ENCODE measurements at regions not wholly inside any gene's neighbourhood (a gene's known extent, or its start where the extent isn't known, plus 50 kb on each side); places are given as distances from the start of the nearest gene placed in this dataset.

- no peak for DNase-seq
Observed at GRCh38 chr1:244157731-244158438, 106.8 kb downstream of the ZBTB18 start.

DNA sequence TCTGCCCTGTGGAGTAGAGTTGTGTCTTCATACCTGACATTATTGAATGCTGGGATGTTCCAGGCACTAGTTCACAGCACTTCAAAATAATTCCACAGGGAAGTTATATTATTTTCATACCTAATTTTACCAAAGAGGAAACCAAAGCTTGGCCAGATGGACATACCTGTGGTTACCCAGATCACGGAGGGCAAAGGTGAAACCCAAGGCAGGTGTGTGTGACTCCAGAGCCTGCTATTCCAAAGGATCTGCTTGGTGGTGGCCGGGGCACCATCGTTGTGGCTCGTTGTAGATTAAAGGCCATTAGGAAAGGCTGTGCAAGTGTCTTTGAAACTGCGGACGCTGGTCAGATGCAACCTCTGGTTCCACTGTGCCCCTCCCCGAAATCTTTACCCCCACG is 108.6 kb downstream of the ZBTB18 start:
- no peak for DNase-seq

- no peak for DNase-seq
Observed at GRCh38 chr1:244160455-244161235, 109.6 kb downstream of the ZBTB18 start.

DNA sequence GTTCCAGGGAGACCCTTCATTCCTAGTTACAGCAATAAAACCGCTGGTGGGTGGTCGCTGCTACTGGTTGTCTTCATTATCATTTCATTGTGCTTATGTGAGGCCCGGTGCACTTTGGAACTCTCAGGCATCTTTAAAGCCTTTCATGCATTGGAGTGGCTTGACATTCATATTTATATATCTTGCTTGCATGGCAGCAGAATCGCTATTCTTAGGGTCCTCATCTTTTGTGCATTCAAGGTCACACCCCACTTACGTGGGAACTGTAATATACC is 110.1 kb downstream of the ZBTB18 start:
- DNase-seq, result no peak

DNA sequence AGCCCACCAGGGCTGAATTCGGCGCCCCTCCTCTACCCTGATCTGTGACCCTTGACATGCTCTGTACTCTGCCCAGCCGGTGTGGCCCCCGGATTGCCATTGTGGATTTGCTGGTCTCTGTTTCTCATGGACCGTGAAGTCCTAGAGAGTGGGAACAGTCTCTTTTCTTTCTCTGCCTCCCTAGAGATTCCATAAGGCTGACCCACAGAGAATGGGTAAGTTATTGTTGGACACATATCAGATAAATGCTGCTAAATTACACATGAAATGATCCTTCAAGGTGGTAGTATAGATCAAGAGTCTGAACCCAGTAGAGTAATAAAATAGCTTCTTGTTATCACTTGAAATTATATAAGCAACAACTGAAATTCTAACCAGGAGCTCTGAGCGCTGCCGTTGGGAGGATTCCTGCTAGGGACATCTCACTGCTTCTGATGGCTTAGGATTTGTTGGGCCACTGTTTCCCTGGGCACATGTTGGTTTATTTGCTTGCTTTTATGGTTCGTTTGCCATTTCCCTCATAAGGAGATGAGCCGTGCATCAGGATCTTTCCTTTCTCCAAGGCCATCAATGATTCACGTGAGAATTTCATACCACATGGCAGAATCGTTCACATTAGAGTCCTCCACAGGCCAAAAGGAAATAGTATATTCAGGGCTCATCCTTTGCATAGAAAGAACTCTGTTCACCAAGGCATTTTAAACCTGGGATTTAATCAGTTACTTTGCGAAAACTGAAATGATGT is 111.9 kb downstream of the ZBTB18 start:
- no peak for DNase-seq

DNA sequence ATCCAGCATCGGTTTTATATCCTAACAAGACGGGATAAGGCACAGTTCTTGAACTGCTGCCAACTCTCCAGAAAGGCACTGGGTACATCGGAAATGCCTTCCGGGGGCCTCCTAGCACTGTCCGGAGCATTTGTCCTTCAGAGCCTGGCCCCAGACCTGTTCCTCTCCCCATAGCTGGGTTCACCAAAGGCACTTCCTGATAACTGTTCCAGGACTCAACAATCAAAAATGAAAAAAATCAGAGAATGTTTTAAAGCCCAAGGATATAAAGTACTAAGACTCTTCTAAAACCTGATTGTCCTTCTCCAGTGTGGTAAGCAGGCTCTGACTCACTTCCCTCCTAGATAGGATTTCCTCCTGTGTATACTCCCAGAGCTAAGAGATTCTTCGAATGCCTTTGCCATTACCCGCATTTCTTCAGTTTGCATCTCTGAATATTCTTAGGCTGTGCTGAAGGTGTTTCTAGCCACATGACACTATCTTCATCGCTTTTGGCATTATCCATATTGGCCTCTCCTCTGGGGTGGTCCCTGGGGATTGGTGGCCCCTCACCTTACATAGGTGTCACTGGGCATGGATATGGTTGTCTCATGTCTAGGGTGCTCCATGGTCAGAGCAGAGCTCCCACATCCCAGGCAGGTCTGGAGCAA is 112.9 kb downstream of the ZBTB18 start:
- DNase-seq, result no peak

- no peak for DNase-seq
Observed at GRCh38 chr1:244164511-244164890, 113.4 kb downstream of the ZBTB18 start.

DNA sequence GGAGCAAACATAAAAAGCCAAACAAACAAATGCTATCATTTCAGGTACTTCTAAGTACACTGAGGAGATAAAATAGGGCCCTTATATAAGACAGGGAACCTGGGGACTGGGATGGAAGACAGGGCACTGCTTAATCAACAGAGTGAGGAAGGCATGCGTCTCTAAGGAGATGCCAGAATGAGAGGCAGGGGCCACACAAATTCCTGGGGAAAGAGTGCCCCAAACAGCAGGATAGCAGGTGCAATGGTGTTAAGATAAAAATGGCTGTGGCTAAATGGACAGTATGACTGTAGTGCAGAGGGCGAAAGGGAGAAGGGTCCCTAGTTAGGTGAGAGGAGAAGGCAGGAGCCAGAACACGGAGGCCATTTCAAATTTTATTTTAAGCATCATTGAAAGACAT is 113.9 kb downstream of the ZBTB18 start:
- no peak for DNase-seq

GRCh38 chr1:244165701-244166100 is 114.6 kb downstream of the ZBTB18 start:
- no peak for DNase-seq

- peak; percentile 34 to 54 for DNase-seq
Observed at GRCh38 chr1:244171241-244171985, 120.3 kb downstream of the ZBTB18 start.

GRCh38 chr1:244173240-244173639 is 122.2 kb downstream of the ZBTB18 start:
- DNase-seq, result no peak

- no peak for DNase-seq
Observed at GRCh38 chr1:244173769-244174168, 122.7 kb downstream of the ZBTB18 start.

DNA sequence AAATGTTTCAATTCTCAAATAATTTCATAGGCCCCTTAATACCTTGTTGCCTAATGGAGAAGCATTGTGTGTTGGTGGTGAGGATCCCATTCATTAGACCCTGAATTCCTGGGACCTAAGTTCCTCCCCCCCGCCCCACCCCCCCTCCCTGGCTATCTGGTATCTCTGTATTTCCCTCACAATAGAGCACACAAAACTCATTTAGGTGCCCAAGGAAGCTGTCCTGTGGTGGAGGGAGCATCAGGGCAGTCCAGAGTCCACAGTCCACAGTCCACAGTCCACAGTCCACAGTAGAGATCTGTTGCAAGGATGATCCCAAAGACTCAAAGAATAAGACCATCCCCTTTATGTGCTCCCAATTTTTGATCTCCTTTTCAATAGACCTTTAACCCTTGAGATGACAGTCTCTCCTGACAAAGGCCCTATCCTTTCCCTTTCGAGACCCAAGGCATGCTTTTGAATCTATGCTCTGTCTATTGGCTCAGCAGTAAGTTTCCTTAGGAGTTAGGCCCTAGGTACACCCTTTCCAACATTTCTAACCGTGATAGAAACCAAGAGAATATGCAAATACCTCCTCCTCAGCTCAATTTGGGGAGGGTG is 123.9 kb downstream of the ZBTB18 start:
- DNase-seq, result no peak

DNA sequence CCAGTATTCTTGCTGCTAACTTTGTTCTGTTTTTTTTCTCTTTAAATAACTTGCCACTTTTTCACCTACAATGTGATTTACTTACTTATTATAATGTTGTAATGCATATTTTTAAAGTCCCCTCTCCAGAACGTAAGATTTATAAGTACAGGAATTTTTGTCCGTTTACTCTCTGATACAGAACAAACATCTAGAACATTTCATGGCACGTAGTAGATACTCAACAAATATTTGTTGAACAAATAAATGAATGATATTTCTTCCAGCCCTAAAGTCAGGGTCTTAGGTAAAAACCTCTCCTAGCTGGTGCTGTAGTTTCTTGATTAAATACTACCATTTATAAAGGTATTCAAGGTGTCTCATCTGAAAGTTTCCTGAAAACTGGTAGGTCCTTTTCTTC is 125.1 kb downstream of the ZBTB18 start:
- no peak for DNase-seq

- no peak for DNase-seq
Observed at GRCh38 chr1:244180256-244180655, 129.2 kb downstream of the ZBTB18 start.

DNA sequence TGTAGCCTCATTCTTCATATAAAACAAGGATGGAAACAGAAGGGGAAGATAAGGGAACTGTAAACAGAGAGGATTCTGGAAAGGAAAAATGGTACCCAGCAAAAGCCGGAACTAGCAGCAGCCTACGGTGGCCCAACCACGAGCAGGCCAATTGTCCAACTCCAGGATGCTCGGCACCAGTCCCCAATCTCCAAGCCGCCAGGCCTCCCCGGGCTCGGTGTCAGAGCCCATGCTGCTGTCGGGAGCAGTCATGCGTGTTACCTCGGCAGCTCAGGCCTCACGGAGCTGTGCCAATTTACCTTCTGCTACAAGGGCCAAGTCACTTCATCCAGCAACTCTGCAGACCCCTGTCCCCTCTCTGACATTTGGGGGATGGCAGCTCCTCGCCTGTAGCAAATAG is 130.8 kb downstream of the ZBTB18 start:
- no peak for DNase-seq

GRCh38 chr1:244183037-244183436 is 132.0 kb downstream of the ZBTB18 start:
- DNase-seq, result no peak

DNA sequence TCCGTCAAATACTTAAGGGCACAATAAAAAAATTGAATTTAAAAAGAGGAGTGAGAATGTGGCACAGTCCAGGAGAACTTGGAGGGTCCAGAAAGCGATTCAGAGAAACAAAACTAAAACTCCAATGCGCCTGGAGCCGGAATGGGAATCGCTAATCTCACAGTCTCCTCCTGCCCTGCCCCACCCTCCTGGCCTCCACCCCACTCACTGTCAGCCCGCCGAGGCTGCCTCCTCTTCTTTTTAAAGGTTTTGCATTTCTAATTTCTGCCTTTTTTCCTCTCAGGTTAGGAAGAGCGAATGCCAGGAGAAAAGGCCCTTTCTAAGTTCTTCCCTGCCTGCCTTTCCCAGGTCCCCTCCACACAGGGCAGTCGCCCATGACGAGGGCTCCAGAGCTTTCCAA is 135.3 kb downstream of the ZBTB18 start:
- DNase-seq, result no peak

DNA sequence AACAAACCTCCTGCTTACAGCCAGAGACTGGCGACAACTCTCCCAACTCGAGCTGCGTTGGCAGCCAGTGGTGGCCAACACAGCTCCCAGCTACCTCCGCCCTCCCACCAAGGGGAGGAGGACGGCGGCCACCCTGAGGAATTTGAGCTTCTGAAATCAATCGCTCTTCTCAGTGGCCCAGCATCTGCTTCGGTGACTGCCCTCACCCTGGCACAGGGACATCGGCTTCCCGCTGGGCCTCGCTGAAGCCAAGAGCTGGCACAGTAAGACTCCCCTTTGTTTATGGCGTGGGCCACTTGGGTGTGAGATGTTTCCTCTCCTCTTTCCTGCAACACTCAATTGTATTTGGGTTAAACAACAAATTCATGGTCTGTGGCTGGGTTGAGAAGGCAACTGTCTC is 136.2 kb downstream of the ZBTB18 start:
- peak; percentile 6 for DNase-seq

GRCh38 chr1:244191581-244191980 is 140.5 kb downstream of the ZBTB18 start:
- DNase-seq, result no peak

DNA sequence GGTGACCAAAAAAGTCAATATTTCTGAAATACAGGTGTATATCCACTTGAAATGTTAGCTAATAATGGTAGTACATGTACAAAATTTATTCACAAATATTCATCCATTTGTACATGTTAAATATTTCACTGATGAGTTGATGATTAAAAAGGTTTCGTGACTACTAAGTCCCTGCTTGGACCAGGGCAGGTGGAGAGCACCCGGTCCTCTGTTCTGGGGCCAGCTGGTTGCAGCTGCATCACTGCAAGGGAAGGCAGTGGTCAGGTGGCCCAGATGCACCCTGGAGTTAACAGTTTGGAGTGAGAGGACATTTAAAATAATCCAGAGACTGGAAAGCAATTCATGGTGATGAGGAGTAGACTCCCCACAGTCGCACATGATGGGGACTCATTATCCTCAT is 141.2 kb downstream of the ZBTB18 start:
- DNase-seq, result no peak

DNA sequence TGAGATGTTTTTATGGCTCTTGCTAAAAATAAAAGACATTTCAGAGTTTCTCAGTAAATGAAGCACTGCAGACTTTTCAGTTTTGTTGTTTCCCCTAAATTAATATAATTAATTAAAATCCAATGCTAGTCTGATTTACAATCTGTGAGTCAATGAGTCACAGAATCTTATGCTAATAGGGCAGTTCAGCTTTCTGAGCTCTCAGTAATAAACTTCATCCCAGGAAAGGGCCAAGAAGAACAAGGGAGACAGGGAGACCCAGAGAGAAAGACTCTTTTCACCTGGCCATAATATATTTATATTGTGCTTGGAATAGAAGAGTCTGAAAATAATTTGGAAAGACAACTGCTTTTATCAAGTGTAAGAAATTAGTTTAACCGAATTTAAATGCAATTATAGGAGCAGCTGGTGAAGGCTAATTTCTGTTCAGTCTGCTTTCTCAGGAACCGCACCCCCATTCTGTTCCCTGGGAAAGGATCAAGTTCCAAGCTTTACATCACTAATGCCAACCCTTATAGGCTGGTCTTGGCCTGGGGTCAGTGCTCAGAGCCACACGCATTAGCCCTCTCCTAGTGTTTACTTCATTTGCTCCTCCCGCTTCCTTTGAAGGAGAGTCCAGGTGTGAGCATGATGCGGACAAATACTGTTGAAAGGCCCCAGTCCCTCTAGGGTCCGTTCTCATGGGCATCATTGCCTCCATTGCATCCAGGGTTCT is 145.6 kb downstream of the ZBTB18 start:
- DNase-seq, result no peak

Data from hippocampal formation (tissue), 2 donors.